ENCODE measurements at regions not wholly inside any gene's neighbourhood (a gene's known extent, or its start where the extent isn't known, plus 50 kb on each side); places are given as distances from the start of the nearest gene placed in this dataset.

DNA sequence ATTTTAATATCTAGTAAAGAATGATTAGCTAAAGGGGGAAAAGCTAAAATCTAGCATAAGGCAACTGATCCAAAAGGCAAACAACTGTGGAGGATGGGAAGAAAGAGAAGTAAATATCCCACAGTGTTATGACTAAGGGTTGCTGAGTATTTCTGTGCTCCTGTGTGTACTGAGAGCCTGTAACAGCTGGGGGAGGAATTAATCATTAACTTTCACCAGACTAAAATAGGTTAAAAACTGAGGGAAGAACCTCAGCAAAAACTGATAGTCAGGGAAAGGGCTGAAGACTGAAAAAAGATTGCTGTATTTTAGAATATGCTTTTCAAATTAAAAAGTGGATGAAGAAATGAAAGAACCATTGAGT, 365.9 kb downstream of the CXXC4 start:
- ChIA-PET POLR2A (no interaction called here), CTCF (no interaction called here)
- no peak for DNase-seq
- H3K9me3 ChIP-seq (ENCODE audit: control insufficient read depth in 1 of 2, insufficient read depth in 1 of 2, low read length in 2 of 2) = no peaks in the 10 kb centered on the region
- Mint-ChIP-seq H3K4me3 (no peak overlapping the region), H3K4me1 (ENCODE audit: low read depth) (no peaks in the 10 kb centered on the region), H3K27ac (no peak overlapping the region), H3K36me3 (ENCODE audit: low read depth) (no peaks in the 10 kb centered on the region), H3K27me3 (no peaks in the 10 kb centered on the region), H3K9me3 (peaks cover 2% of the 10 kb centered on the region)
- ATAC-seq (ENCODE audit: poor library complexity) = no peak
- no peaks in the 10 kb centered on the region for H3K36me3 ChIP-seq (ENCODE audit: insufficient read depth, low read length)
- no peaks in the 10 kb centered on the region for H3K27me3 ChIP-seq (ENCODE audit: control insufficient read depth in 1 of 2, insufficient read depth in 2 of 2, low read length in 2 of 2)
- no peaks in the 10 kb centered on the region for H3K4me1 ChIP-seq (ENCODE audit: insufficient read depth, low read length)
- TF ChIP-seq, protein P1, sequence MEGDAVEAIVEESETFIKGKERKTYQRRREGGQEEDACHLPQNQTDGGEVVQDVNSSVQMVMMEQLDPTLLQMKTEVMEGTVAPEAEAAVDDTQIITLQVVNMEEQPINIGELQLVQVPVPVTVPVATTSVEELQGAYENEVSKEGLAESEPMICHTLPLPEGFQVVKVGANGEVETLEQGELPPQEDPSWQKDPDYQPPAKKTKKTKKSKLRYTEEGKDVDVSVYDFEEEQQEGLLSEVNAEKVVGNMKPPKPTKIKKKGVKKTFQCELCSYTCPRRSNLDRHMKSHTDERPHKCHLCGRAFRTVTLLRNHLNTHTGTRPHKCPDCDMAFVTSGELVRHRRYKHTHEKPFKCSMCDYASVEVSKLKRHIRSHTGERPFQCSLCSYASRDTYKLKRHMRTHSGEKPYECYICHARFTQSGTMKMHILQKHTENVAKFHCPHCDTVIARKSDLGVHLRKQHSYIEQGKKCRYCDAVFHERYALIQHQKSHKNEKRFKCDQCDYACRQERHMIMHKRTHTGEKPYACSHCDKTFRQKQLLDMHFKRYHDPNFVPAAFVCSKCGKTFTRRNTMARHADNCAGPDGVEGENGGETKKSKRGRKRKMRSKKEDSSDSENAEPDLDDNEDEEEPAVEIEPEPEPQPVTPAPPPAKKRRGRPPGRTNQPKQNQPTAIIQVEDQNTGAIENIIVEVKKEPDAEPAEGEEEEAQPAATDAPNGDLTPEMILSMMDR (IDR thresholded peaks at IDR 0.05) = no peak
- H3K4me3 ChIP-seq (ENCODE audit: low read length) = no peak overlapping the region
- H3K27ac ChIP-seq (ENCODE audit: low read depth in 1 of 2, low read length in 2 of 2) = no peak overlapping the region
- intact Hi-C loops (cut with DNase I, micrococcal nuclease) = no loop called here

DNA sequence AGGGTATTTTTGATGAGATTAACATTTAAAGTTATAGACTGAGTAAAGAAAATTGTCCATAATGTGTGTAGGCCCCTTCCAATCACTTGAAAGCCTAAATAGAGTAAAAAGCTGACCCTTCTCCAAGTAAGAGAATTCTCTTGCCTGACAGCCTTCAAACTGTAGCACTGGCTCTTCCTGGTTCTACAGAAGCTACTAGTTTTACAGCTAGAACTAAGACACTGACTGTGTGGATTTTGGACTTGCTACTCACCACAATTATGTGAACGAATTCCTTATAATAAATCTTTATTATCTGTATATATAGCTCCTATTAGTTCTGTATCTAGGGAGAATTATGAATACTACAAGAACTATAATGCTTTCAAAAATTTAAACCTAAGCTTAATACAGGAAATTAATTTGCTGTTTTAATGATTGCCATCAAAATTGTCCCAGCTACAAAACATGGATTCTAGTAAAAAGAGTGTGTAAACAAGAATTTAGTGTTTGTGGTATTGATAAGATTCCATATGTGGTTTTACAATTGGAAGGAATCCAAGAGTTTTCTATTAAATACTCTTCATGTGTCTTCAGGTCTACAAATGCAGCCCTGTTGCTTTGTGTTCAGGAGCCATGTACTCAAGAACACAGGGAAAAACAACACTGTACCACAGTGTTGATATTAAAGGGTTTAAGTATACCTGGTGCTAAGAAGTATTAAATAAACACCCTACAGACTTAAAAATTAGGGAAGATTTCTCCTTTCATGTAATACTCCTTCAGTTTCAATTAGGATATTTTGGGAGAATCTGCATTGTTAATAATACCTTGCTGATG, 366.5 kb downstream of the CXXC4 start:
- no peaks in the 10 kb centered on the region for H3K36me3 Mint-ChIP-seq (ENCODE audit: low read depth)
- intact Hi-C loops (cut with DNase I, micrococcal nuclease) = no loop called here
- Histone ChIP-seq H3K9me3 (ENCODE audit: control insufficient read depth in 1 of 2, insufficient read depth in 1 of 2, low read length in 2 of 2) (no peaks in the 10 kb centered on the region), H3K27ac (ENCODE audit: low read depth in 1 of 2, low read length in 2 of 2) (no peak overlapping the region), H3K27me3 (ENCODE audit: control insufficient read depth in 1 of 2, insufficient read depth in 2 of 2, low read length in 2 of 2) (no peaks in the 10 kb centered on the region), H3K36me3 (ENCODE audit: insufficient read depth, low read length) (no peaks in the 10 kb centered on the region), H3K4me1 (ENCODE audit: insufficient read depth, low read length) (no peaks in the 10 kb centered on the region), H3K4me3 (ENCODE audit: low read length) (no peak overlapping the region)
- no peak overlapping the region for H3K27ac Mint-ChIP-seq
- H3K4me1 Mint-ChIP-seq (ENCODE audit: low read depth) = no peaks in the 10 kb centered on the region
- TF ChIP-seq, protein P1 (IDR thresholded peaks at IDR 0.05) = no peak
- POLR2A ChIA-PET = no interaction called here
- CTCF ChIA-PET = no interaction called here
- no peaks in the 10 kb centered on the region for H3K27me3 Mint-ChIP-seq
- peaks cover 2% of the 10 kb centered on the region for H3K9me3 Mint-ChIP-seq
- no peak overlapping the region for H3K4me3 Mint-ChIP-seq
- DNase-seq = no peak
- ATAC-seq (ENCODE audit: poor library complexity) = no peak

DNA sequence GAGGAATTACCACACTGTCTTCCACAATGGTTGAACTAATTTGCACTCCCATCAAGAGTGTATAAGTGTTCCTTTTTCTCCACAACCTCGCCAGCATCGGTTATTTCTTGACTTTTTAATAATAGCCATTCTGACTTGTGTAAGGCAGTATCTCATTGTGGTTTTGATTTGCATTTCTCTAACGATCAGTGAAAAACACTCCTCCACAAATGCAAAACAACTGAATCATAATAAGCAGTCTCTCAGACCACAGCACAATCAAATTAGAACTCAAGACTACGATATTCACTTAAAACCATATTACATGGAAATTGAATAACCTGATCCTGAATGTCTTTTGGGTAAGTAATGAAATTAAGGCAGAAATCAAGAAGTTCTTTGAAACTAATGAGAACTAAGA, 371.7 kb downstream of the CXXC4 start:
- H3K36me3 Mint-ChIP-seq (ENCODE audit: low read depth) = no peaks in the 10 kb centered on the region
- H3K4me1 Mint-ChIP-seq (ENCODE audit: low read depth) = no peaks in the 10 kb centered on the region
- Histone ChIP-seq H3K4me1 (ENCODE audit: insufficient read depth, low read length) (no peaks in the 10 kb centered on the region), H3K36me3 (ENCODE audit: insufficient read depth, low read length) (no peaks in the 10 kb centered on the region), H3K9me3 (ENCODE audit: control insufficient read depth in 1 of 2, insufficient read depth in 1 of 2, low read length in 2 of 2) (no peaks in the 10 kb centered on the region), H3K4me3 (ENCODE audit: low read length) (no peak overlapping the region), H3K27ac (ENCODE audit: low read depth in 1 of 2, low read length in 2 of 2) (no peak overlapping the region), H3K27me3 (ENCODE audit: control insufficient read depth in 1 of 2, insufficient read depth in 2 of 2, low read length in 2 of 2) (no peaks in the 10 kb centered on the region)
- TF ChIP-seq, protein P1 (IDR thresholded peaks at IDR 0.05) = no peak
- ChIA-PET POLR2A (no interaction called here), CTCF (no interaction called here)
- DNase-seq (no peak), ATAC-seq (ENCODE audit: poor library complexity) (no peak)
- peaks cover 8% of the 10 kb centered on the region for H3K9me3 Mint-ChIP-seq
- intact Hi-C loops (cut with DNase I, micrococcal nuclease) = no loop called here
- H3K27ac Mint-ChIP-seq = no peak overlapping the region
- H3K4me3 Mint-ChIP-seq = no peak overlapping the region
- no peaks in the 10 kb centered on the region for H3K27me3 Mint-ChIP-seq

Measured in CD4-positive, alpha-beta T cell (primary cell).